NCI-H748 (cell line): ENCODE measurements at regions not wholly inside any gene's neighbourhood (a gene's known extent, or its start where the extent isn't known, plus 50 kb on each side); places are given as distances from the start of the nearest gene placed in this dataset.

Source experiments
- DNase-seq: peaks from one replicate; lab custom pipeline; 2025; ENCODE audit not compliant: unreplicated experiment; lab: John Stamatoyannopoulos, UW

GRCh38 chr14:25800841-25801240 lies 750.9 kb upstream of the STXBP6 start:
- DNase-seq: no peak

GRCh38 chr14:25788252-25788651 lies 738.3 kb upstream of the STXBP6 start:
- no peak for DNase-seq

GRCh38 chr14:25765909-25766308 lies 716.0 kb upstream of the STXBP6 start:
- DNase-seq: no peak

GRCh38 chr14:25759920-25760655 lies 710.1 kb upstream of the STXBP6 start:
- DNase-seq: no peak

GRCh38 chr14:25759256-25759655 lies 709.3 kb upstream of the STXBP6 start:
- DNase-seq: no peak

GRCh38 chr14:25757364-25757763 lies 707.4 kb upstream of the STXBP6 start:
- DNase-seq: no peak

- no peak for DNase-seq
Measured at GRCh38 chr14:25756876-25757275, 706.9 kb upstream of the STXBP6 start.

GRCh38 chr14:25753130-25753529 lies 703.2 kb upstream of the STXBP6 start:
- DNase-seq: no peak

GRCh38 chr14:25750436-25750835 lies 700.5 kb upstream of the STXBP6 start:
- no peak for DNase-seq
